ENCODE measurements at regions not wholly inside any gene's neighbourhood (a gene's known extent, or its start where the extent isn't known, plus 50 kb on each side); places are given as distances from the start of the nearest gene placed in this dataset.

DNA sequence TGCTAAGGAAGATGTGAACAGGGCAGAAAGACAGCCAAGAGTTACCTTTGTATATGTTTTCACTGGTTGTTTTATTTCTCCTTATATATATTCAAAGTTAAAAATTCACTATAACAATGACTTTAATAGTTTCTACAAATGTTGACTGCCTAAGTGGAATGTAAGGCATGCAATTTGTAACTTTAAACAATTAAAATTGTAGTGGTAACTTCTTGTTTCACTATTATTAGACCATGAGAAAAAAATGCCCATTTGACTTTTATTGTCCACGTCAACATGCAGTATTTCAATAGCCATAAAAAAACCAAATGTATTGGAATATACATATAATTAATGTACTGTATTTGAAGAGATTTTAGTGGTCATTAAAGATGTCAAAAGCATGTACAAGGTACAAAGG is 340.7 kb upstream of the CBLB start:
- TF ChIP-seq POLR2AphosphoS5 (IDR thresholded peaks at IDR 0.05; ENCODE audit: low read depth, low read length) (no peak), POLR2A (IDR thresholded peaks at IDR 0.05; ENCODE audit: low read depth, low read length) (no peak), TAF1 (IDR thresholded peaks at IDR 0.05; ENCODE audit: low read depth, low read length) (no peak), PAX5 (IDR thresholded peaks at IDR 0.05; ENCODE audit: insufficient read depth, low read length, severe bottlenecking) (no peak)

All from GM12891 (cell line).